Choroid plexus epithelial cell (primary cell): ENCODE measurements at regions not wholly inside any gene's neighbourhood (a gene's known extent, or its start where the extent isn't known, plus 50 kb on each side); places are given as distances from the start of the nearest gene placed in this dataset.

Source experiments
- DNase-seq: peaks from one replicate; pipeline ENCODE4 v3.0.0-alpha.2; 2010; ENCODE audit warnings: low read depth
- H3K4me3 ChIP-seq: 2 replicates; pipeline ENCODE4 v1.5.1; 2011; ENCODE audit warnings: low read depth, mild to moderate bottlenecking, control low read depth, low read length, moderate library complexity
- CTCF ChIP-seq: conservative IDR thresholded peaks from 2 replicates; pipeline ENCODE4 v1.5.1; 2011; ENCODE audit warnings: low read depth, mild to moderate bottlenecking, control low read depth, inconsistent platforms, low read length, moderate library complexity

- DNase-seq = no peak
- no peak for TF ChIP-seq CTCF
- no peak overlapping the region for H3K4me3 ChIP-seq
Measured at GRCh38 chr20:24733416-24733815, 215.7 kb upstream of the CST7 start.

GRCh38 chr20:24734139-24734538 is 214.9 kb upstream of the CST7 start:
- no peak for TF ChIP-seq CTCF
- no peak overlapping the region for H3K4me3 ChIP-seq
- DNase-seq = no peak

GRCh38 chr20:24735263-24735662 is 213.8 kb upstream of the CST7 start:
- H3K4me3 ChIP-seq = no peak overlapping the region
- TF ChIP-seq CTCF = no peak
- DNase-seq = no peak

- no peak for TF ChIP-seq CTCF
- H3K4me3 ChIP-seq = no peak overlapping the region
- DNase-seq = no peak
Measured at GRCh38 chr20:24736131-24736843, 212.8 kb upstream of the CST7 start.

GRCh38 chr20:24736844-24737211 is 212.2 kb upstream of the CST7 start:
- H3K4me3 ChIP-seq = no peak overlapping the region
- DNase-seq = no peak
- no peak for TF ChIP-seq CTCF

GRCh38 chr20:24737212-24737850 is 211.7 kb upstream of the CST7 start:
- no peak for DNase-seq
- no peak overlapping the region for H3K4me3 ChIP-seq
- no peak for TF ChIP-seq CTCF
